HL-60/S4 (cell line): ENCODE measurements at regions not wholly inside any gene's neighbourhood (a gene's known extent, or its start where the extent isn't known, plus 50 kb on each side); places are given as distances from the start of the nearest gene placed in this dataset.

ENCODE experiments used
- in situ Hi-C: fragments of 300-500 bp; cut with MboI; formaldehyde crosslinking; loops from 2 replicates; pipeline ENCODE4 v1.14.3; 2022; ENCODE audit warnings: low sequenced_read_pairs

DNA sequence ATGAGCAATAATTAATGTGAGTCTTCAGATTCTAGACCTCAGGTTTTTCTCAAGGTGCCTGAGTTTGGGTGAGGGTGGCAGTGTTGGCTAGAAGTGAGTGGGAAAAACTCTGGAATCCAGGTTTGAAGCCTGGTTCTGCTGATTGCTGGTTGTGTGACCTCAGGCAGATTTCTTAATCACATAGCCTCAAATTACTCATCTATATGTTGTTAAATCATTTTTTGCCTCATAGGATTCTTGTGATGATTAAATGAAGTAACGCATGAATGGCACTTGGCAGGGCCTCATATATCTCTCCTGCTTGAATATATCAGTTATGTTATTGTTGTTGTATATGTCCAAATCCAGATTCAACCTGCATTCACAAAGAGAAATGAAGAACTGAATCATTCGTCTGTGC, 60.5 kb downstream of the NR2F2 start:
- in situ Hi-C loops, result no loop called here

DNA sequence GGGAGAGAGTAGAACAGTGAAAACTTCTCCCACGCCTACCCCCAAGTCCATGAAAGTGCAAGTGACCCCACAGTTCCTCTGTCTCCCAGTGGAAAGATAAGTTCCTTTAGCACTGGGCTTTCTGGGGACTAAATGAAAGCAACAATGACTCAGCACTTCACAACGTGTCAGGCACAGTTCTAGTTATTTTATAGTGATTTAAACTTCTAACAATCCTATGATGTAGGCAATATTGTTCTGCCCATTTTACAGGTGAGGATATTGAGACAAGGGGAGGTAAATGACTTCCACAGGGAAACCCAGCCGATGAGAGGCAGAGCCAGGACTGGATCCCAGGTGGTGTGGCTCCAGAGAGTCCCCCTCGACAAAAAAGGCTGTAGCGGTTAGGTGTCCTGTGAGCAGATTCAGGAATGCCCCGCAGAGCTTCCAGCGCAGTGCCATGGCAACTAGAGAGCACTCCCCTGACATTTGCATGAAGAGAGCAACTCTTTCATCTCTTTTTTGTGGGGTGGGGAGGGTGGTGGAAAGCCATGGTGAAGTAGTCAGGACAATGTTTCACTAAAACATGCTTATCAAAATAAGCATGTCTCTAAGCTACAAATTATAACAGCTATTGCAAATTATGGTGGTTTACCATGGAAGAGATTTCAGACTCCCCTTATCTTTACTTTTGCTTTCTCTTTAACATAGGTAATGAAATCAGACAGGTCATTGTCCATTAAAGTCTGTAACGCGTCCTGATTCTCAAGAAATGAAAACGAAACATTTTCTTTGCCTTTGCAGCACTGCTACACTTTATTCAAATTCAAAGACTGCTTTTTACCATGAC, 62.1 kb downstream of the NR2F2 start:
- in situ Hi-C loops, result no loop called here

- in situ Hi-C loops, result no loop called here
Observed at GRCh38 chr15:96393209-96393513, 62.7 kb downstream of the NR2F2 start.

- in situ Hi-C loops, result no loop called here
Observed at GRCh38 chr15:96395687-96396086, 65.2 kb downstream of the NR2F2 start.

- in situ Hi-C loops, result no loop called here
Observed at GRCh38 chr15:96398776-96399175, 68.3 kb downstream of the NR2F2 start.

- in situ Hi-C loops, result no loop called here
Observed at GRCh38 chr15:96402403-96402802, 71.9 kb downstream of the NR2F2 start.

DNA sequence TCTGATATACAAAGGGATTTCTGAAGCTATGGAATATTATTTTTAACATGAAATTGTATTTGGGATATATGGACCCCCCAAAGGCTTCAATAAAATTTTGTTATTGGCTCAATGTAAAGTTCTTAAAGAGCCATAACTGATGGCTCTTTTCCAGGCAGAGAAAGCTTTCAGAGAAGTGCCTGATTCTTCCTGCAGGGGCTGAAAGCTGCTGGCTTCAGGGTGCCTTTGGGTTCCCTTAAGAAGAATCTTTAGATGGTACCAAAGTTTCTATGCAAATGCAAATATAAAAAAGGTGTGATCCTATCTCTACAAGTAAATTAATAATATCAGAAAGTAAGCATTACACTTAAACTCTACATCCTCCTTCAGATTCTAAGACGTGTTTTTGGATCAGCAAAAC, 72.6 kb downstream of the NR2F2 start:
- in situ Hi-C loops, result no loop called here

- in situ Hi-C loops, result no loop called here
Observed at GRCh38 chr15:96403932-96404331, 73.4 kb downstream of the NR2F2 start.

DNA sequence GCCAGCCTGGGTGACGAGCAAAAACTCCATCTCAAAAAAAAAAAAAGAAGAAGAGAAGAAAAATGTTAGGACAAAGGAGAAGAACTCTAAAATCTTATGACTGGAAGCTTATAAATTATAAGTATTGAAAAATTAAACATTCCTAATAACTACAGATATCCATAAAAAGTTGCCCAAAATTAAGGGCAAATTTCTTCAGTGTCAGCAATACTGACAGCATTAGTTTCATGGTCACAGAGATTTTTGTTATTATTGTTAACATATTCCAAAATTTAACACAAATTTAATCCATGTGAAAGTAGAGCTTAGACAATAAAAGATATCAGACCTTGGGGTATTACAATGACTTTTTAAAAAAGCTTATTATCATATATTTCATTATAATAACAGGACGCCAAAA, 74.1 kb downstream of the NR2F2 start:
- in situ Hi-C loops, result no loop called here

GRCh38 chr15:96406291-96406690, 75.8 kb downstream of the NR2F2 start:
- in situ Hi-C loops, result no loop called here

DNA sequence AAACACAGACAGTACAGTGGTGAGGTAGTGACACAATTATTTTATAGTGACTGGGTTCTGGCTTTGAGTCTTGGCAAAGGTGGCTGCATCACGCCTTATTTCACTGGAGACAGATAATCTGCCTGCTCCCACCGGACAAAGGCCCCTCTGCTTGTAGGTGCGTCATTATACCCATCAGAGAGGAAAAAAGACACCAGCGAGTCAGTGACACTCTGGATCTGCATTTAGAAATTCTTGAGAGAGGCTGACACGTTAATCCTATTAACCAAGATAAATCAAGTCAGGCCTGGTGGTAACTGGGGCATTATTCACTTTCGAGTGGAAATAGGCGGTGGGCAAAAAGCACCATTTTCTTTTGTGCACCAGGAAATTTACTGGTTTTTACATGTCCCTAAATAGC, 76.2 kb downstream of the NR2F2 start:
- in situ Hi-C loops, result no loop called here

DNA sequence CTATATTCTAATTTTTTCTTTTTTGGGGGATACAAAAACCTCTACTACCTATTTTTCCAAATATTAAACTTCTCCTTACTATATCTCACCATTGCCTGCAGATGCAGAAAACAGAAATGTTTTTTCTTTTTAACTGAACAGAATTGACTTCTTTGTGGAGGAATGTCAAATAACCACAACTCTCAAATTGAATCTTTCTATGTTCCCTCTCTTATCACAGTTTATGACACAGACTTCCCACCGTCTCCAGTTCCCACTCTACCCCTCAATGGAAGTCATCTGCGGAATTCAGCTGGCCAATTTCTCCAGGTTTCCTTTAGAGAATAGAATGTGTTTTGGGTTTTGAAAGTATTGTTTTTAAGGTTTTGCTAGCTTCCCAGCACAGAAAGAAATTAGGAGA, 77.0 kb downstream of the NR2F2 start:
- in situ Hi-C loops, result no loop called here

DNA sequence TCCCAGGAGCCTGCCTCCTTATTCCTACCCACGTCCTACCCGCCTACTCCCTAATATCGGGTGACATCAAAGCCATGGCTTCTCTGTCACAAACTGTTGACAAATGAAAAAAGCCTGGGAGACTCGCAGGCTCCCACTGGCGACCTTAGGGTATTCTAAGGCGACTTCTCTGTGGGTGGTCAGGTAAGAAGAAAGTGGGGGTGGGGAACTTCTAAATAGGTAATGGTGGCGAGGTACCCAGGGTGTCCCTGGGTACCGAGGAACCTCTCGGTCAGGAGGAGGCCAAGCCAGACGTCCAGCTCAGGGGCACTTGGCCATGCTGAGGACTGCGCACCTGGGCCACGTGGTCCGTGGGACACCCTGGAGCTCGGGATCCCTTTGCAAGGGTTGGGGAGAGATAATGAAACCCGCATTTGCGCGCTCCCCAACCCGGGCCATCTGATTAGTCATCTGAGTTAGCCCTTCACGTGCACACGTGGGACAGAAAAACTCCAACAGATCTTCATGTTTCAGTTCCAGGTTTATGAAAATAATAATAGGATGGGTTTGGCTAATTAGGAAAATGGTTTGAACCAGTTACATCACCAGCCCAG, 78.2 kb downstream of the NR2F2 start:
- in situ Hi-C loops, result no loop called here

GRCh38 chr15:96409215-96410138, 79.0 kb downstream of the NR2F2 start:
- in situ Hi-C loops, result no loop called here

DNA sequence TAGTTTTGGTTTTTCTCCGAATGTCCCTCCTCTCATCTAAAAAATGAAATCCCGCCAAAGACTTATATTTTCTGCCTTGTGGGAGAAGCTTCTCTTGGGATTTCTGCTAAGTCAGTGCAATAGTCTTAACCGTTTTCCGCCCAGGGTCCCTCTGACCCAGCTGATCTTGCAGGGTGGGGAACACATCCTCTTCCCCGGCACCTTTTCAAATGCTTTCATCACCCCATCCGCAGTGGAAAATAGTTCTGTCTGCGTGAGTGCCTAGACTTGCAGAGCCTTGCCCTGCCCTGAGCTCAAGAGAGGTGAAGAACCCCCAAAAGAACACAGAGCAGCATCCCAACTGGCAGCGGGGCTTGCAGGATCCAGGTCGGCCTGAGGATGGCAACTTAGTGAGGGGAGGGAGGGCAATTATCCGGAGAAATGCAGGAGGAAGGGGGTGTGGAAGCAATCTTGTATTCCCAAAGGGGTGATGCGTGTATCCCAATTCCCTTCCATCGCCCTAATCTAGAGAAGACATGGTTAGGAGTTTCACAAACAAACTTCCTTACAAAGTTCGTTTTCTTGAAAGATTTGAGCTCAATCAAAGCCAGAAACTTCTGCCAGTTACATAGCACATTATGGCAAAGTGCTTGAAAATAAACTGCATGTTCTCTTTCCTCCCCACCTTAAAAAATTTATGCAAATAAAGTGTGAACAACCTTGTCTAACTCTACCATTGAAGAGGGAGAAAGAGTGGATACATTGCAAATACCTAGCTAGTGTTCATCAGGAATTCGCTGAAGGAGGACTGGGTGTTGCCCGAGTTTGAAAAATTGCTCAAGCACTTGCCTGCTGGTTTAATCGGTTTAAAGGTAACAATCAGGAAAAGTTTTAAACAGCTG, 79.9 kb downstream of the NR2F2 start:
- in situ Hi-C loops, result no loop called here

DNA sequence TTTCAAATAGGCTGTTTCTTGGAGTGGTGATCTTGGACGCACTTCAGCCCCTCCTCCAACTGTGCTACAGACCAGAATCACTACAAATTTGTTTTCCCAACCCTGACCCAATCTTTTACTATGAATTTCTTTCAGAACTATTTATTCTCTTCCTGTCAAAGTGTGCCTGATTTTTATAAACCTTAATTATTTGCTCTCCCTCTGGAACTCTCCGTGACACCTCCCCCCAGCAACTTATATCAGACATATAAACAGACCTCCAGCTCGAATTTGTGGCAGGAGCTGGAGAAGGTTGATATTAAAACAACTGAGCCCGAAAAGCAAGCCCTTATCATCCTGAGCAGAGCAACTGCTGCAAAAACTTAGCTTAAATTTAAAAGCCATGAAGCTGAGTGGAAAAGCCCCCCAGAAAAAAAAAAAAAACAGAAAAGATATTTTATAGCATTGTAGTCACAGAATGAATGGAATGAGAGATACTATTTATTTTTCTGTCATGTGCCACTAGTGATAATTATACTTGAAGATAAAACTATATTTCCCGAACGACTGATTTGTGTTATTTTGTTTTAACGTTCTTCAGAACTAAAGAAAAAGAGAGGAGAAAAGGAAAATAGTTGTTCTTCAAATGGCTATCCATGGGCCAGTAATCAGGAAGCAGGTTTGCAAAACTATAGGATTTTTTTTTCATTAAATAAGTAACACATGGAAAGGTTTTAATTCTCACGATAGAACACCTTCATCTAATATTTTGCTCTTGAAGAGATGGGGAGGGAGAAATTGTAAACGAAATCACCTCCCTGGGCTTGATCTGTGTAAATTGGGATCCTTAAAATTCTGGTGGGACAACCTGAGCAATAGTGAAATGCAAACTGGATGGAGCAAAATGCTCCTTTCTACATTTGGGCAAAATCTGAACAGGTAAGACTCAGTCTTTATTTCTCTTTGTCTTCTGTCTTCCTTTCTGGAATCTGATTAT, 80.8 kb downstream of the NR2F2 start:
- in situ Hi-C loops, result no loop called here

DNA sequence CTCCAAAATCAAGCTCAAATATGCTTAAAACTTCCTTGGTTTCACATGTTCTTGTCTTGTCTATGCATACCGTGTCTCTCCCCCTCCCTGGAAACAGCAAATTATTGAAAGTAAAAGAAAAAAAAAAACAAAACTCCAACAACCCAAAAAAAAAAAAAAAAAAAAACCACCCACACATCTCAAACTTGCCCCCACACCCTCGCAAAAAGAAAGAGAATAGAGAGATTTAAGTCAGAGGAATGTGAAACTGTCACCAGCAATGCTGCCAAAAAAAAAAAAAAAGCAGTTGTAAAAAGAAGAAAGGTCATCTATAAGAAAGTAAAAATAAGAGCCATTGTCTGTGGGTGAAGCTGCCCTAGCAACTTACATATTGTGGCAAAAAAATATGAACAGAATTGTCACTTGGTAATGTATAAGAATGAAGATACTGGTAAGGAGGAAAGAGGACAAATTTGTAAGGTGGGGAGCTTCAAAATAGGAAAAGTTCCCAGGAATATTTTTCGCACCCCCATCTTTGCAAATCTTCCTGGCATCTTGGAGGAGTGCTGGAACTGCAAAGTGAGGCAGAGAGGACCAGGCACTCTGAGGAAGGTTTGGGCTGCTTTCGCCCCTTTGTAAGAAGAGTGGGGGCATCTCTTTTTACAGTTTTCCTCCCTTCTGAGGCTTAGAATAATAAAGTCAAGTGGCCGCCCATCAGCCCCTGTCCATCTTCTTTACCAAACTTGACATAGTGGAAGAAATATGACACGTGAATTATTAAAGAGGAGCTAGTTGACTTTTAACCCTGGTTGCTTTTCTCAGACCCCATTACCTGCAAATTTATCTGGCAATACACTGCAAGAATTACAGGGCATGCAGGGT, 81.8 kb downstream of the NR2F2 start:
- in situ Hi-C loops, result no loop called here

GRCh38 chr15:96412906-96413231, 82.4 kb downstream of the NR2F2 start:
- in situ Hi-C loops, result no loop called here

DNA sequence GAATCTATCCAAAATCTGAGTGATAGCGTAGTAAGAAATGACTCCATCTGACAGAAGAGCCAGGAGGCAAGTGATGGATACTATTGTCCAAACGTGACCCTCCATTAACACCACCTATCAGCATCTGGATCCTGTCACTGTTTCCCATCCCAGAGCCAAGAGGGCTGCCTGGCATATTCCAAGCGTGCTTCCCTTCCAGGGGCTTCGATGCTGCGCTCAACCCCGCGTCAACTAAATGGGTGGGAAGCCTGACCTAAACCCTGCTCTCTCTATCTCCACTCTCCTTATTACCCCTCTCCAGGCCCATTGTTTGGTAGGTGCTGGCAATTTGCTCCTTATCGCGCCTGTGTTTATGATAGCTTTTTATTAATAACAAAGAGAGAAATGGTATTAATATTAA, 83.2 kb downstream of the NR2F2 start:
- in situ Hi-C loops, result no loop called here
